Mucosa of rectum (tissue), 2 donors: ENCODE measurements at regions not wholly inside any gene's neighbourhood (a gene's known extent, or its start where the extent isn't known, plus 50 kb on each side); places are given as distances from the start of the nearest gene placed in this dataset.

ENCODE experiments used
- H3K27ac ChIP-seq, 2 donors: one replicate each; pipeline ENCODE4 v1.7.0; 2013; ENCODE audit warnings: inconsistent platforms in 2 of 2, low read depth in 2 of 2, low read length in 2 of 2
- H3K27me3 ChIP-seq, 2 donors: one replicate each; pipeline ENCODE4 v1.7.0; 2013; ENCODE audit warnings: low read length in 2 of 2; ENCODE audit not compliant: control insufficient read depth in 2 of 2, insufficient read depth in 2 of 2
- H3K36me3 ChIP-seq, 2 donors: one replicate each; pipeline ENCODE4 v1.7.0; 2013; ENCODE audit warnings: low read length in 2 of 2; ENCODE audit not compliant: control insufficient read depth in 2 of 2, insufficient read depth in 2 of 2
- H3K4me1 ChIP-seq, 2 donors: one replicate each; pipeline ENCODE4 v1.7.0; 2013; ENCODE audit warnings: low read length in 2 of 2, mild to moderate bottlenecking in 1 of 2; ENCODE audit not compliant: control insufficient read depth in 2 of 2, insufficient read depth in 2 of 2
- H3K4me3 ChIP-seq, 2 donors: one replicate each; pipeline ENCODE4 v1.7.0; 2013; ENCODE audit warnings: low read length in 2 of 2
- H3K9ac ChIP-seq, 2 donors: one replicate each; pipeline ENCODE4 v1.7.0; 2013; ENCODE audit warnings: low read length in 2 of 2, low read depth in 1 of 2, mild to moderate bottlenecking in 1 of 2
- H3K9me3 ChIP-seq, 2 donors: one replicate each; pipeline ENCODE4 v1.7.0; 2013; ENCODE audit warnings: low read length in 2 of 2; ENCODE audit not compliant: control insufficient read depth in 2 of 2
- donor health status: healthy.
- donor health status: Normal muscosa, but diverticular disease.

GRCh38 chr10:71156436-71156835, 55.9 kb upstream of the UNC5B start:
- Histone ChIP-seq H3K9ac (no peak overlapping the region), H3K27ac (no peak overlapping the region), H3K4me3 (no peak overlapping the region), H3K9me3 (no peaks in the 10 kb centered on the region), H3K4me1 (no peaks in the 10 kb centered on the region), H3K36me3 (no peaks in the 10 kb centered on the region), H3K27me3 (no peaks in the 10 kb centered on the region)

- H3K4me3 ChIP-seq = no peak overlapping the region
- no peak overlapping the region for H3K9ac ChIP-seq
- no peak overlapping the region for H3K27ac ChIP-seq
- H3K4me1 ChIP-seq = no peaks in the 10 kb centered on the region
- H3K36me3 ChIP-seq = no peaks in the 10 kb centered on the region
- no peaks in the 10 kb centered on the region for H3K27me3 ChIP-seq
- H3K9me3 ChIP-seq = no peaks in the 10 kb centered on the region
Observed at GRCh38 chr10:71157435-71157834, 54.9 kb upstream of the UNC5B start.

- Histone ChIP-seq H3K27ac (no peak overlapping the region), H3K4me1 (no peaks in the 10 kb centered on the region), H3K9me3 (no peaks in the 10 kb centered on the region), H3K36me3 (no peaks in the 10 kb centered on the region), H3K9ac (no peak overlapping the region), H3K4me3 (no peak overlapping the region), H3K27me3 (no peaks in the 10 kb centered on the region)
Observed at GRCh38 chr10:71158251-71158650, 54.1 kb upstream of the UNC5B start.

GRCh38 chr10:71158902-71159301, 53.5 kb upstream of the UNC5B start:
- no peaks in the 10 kb centered on the region for H3K27me3 ChIP-seq
- H3K9ac ChIP-seq = no peak overlapping the region
- no peaks in the 10 kb centered on the region for H3K9me3 ChIP-seq
- no peak overlapping the region for H3K27ac ChIP-seq
- H3K4me3 ChIP-seq = no peak overlapping the region
- no peaks in the 10 kb centered on the region for H3K36me3 ChIP-seq
- no peaks in the 10 kb centered on the region for H3K4me1 ChIP-seq

- H3K9ac ChIP-seq = no peak overlapping the region
- no peak overlapping the region for H3K27ac ChIP-seq
Observed at GRCh38 chr10:71159892-71160291, 52.5 kb upstream of the UNC5B start.

GRCh38 chr10:71161425-71161824, 50.9 kb upstream of the UNC5B start:
- no peak overlapping the region for H3K27ac ChIP-seq
- no peaks in the 10 kb centered on the region for H3K27me3 ChIP-seq
- H3K36me3 ChIP-seq = no peaks in the 10 kb centered on the region
- no peak overlapping the region for H3K9ac ChIP-seq
- no peak overlapping the region for H3K4me3 ChIP-seq
- H3K4me1 ChIP-seq = no peaks in the 10 kb centered on the region
- H3K9me3 ChIP-seq = no peaks in the 10 kb centered on the region

More at GRCh38 chr10:71159892-71160291, 52.5 kb upstream of the UNC5B start:
- no peaks in the 10 kb centered on the region for H3K4me1 ChIP-seq
- no peak overlapping the region for H3K4me3 ChIP-seq
- H3K27me3 ChIP-seq = no peaks in the 10 kb centered on the region
- H3K36me3 ChIP-seq = no peaks in the 10 kb centered on the region
- H3K9me3 ChIP-seq = no peaks in the 10 kb centered on the region
